ENCODE measurements at regions not wholly inside any gene's neighbourhood (a gene's known extent, or its start where the extent isn't known, plus 50 kb on each side); places are given as distances from the start of the nearest gene placed in this dataset.
A peak's percentile ranks its signal among the peaks of the same experiment; 100 is the strongest.
"Not testable (repeated sequence)": the region's sequence is repeated elsewhere in the genome, so short reads cannot be mapped to it uniquely, and the experiment has no call there.

GRCh38 chr6:142016666-142017065 lies 116.1 kb upstream of the GJE1 start:
- not testable (repeated sequence) for DNase-seq (ENCODE audit: low spot score); H3K4me3 ChIP-seq; H3K27me3 Mint-ChIP-seq (ENCODE audit: insufficient read depth, low read depth); H3F3A ChIP-seq (ENCODE audit: low read depth); H2AFZ ChIP-seq (replicated peaks); H3K36me3 Mint-ChIP-seq; H3K27me3 ChIP-seq; H3K27ac ChIP-seq; H3K27ac Mint-ChIP-seq; H3K4me2 ChIP-seq; H4K20me1 ChIP-seq (ENCODE audit: low read depth); H3K36me3 ChIP-seq; H3K4me3 Mint-ChIP-seq; H3K9me3 Mint-ChIP-seq; H3K79me2 ChIP-seq (ENCODE audit: low read depth); H3K9me3 ChIP-seq (ENCODE audit: low read depth); H3K9ac ChIP-seq
- H3K4me1 ChIP-seq, result peaks cover 18% of the 10 kb centered on the region
- peaks cover 16% of the 10 kb centered on the region for H3K4me1 Mint-ChIP-seq

GRCh38 chr6:142015463-142015862 lies 117.3 kb upstream of the GJE1 start:
- H3K9ac ChIP-seq, result not testable (repeated sequence)
- H3K4me2 ChIP-seq, result peak overlapping the region; percentile 62

DNA sequence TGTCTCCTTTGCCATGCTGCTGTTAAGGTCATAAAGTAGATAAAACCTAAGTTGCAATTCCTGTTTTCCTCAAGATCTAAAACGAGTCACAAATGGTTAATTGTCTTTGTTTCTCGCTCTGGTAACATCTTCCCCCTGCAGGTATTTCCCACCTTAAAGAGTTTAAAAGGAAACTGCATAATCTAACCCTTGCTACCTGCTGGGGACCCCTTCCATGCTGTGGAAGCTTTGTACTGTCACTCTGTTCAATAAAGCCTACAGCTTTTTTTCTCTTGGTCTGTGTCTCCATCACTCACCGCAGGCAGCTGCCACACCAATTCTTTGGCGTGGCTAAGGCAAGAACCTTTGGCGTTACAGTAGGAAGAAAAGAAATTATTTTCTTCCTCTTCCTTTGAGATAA lies 117.7 kb upstream of the GJE1 start:
- Histone ChIP-seq H3K4me2 (peak overlapping the region; percentile 62), H3K27ac (peak overlapping the region; percentile 3), H3K9ac (no peak overlapping the region), H3K27me3 (no peaks in the 10 kb centered on the region), H3F3A (ENCODE audit: low read depth) (peaks cover 9% of the 10 kb centered on the region), H3K79me2 (ENCODE audit: low read depth) (no peaks in the 10 kb centered on the region), H2AFZ (replicated peaks) (peak overlapping the region; percentile 48), H3K9me3 (ENCODE audit: low read depth) (no peaks in the 10 kb centered on the region), H3K36me3 (no peaks in the 10 kb centered on the region), H3K4me1 (peaks cover 18% of the 10 kb centered on the region), H4K20me1 (ENCODE audit: low read depth) (no peaks in the 10 kb centered on the region), H3K4me3 (peak overlapping the region; percentile 4)
- peaks cover 2% of the 10 kb centered on the region for H3K36me3 Mint-ChIP-seq
- peaks cover 6% of the 10 kb centered on the region for H3K9me3 Mint-ChIP-seq
- no peaks in the 10 kb centered on the region for H3K27me3 Mint-ChIP-seq (ENCODE audit: insufficient read depth, low read depth)
- H3K4me1 Mint-ChIP-seq, result peaks cover 16% of the 10 kb centered on the region
- DNase-seq (ENCODE audit: low spot score), result peak; percentile 18
- TF ChIP-seq CTCF (IDR thresholded peaks at IDR 0.05), result no peak
- no peak for TF ChIP-seq EZH2phosphoT487 (IDR thresholded peaks at IDR 0.05)
- TF ChIP-seq EZH2 (IDR thresholded peaks at IDR 0.05), result no peak
- peak overlapping the region; percentile 14 for H3K4me3 Mint-ChIP-seq
- H3K27ac Mint-ChIP-seq, result no peak overlapping the region

More at GRCh38 chr6:142015463-142015862, 117.3 kb upstream of the GJE1 start:
- not testable (repeated sequence) for H2AFZ ChIP-seq (replicated peaks); H3K9me3 Mint-ChIP-seq; H3K36me3 ChIP-seq; H3F3A ChIP-seq (ENCODE audit: low read depth); H4K20me1 ChIP-seq (ENCODE audit: low read depth); H3K27me3 ChIP-seq; H3K9me3 ChIP-seq (ENCODE audit: low read depth); H3K4me3 Mint-ChIP-seq; DNase-seq (ENCODE audit: low spot score); H3K27ac Mint-ChIP-seq; H3K36me3 Mint-ChIP-seq; H3K27ac ChIP-seq; H3K27me3 Mint-ChIP-seq (ENCODE audit: insufficient read depth, low read depth); H3K79me2 ChIP-seq (ENCODE audit: low read depth); H3K4me3 ChIP-seq
- H3K4me1 ChIP-seq, result peaks cover 18% of the 10 kb centered on the region
- H3K4me1 Mint-ChIP-seq, result peaks cover 16% of the 10 kb centered on the region

GRCh38 chr6:142014515-142014914 lies 118.2 kb upstream of the GJE1 start:
- Histone ChIP-seq H3K27ac (peak overlapping the region; percentile 3), H3K36me3 (no peaks in the 10 kb centered on the region), H3K79me2 (ENCODE audit: low read depth) (no peaks in the 10 kb centered on the region), H4K20me1 (ENCODE audit: low read depth) (no peaks in the 10 kb centered on the region), H3K4me2 (peak overlapping the region; percentile 62), H3K4me1 (peaks cover 21% of the 10 kb centered on the region), H3F3A (ENCODE audit: low read depth) (peaks cover 9% of the 10 kb centered on the region), H3K9ac (no peak overlapping the region), H3K27me3 (no peaks in the 10 kb centered on the region), H3K4me3 (peak overlapping the region; percentile 4), H2AFZ (replicated peaks) (peak overlapping the region; percentile 48), H3K9me3 (ENCODE audit: low read depth) (no peaks in the 10 kb centered on the region)
- Mint-ChIP-seq H3K36me3 (peaks cover 2% of the 10 kb centered on the region), H3K4me3 (peak overlapping the region; percentile 14), H3K27ac (no peak overlapping the region), H3K27me3 (ENCODE audit: insufficient read depth, low read depth) (no peaks in the 10 kb centered on the region), H3K9me3 (peaks cover 6% of the 10 kb centered on the region), H3K4me1 (peaks cover 17% of the 10 kb centered on the region)
- TF ChIP-seq EZH2phosphoT487 (IDR thresholded peaks at IDR 0.05) (no peak), EZH2 (IDR thresholded peaks at IDR 0.05) (no peak), CTCF (IDR thresholded peaks at IDR 0.05) (no peak)
- no peak for DNase-seq (ENCODE audit: low spot score)
